SK-N-MC (cell line): ENCODE measurements at regions not wholly inside any gene's neighbourhood (a gene's known extent, or its start where the extent isn't known, plus 50 kb on each side); places are given as distances from the start of the nearest gene placed in this dataset.

ENCODE experiments used
- EZH2 ChIP-seq: fragments of 200-600 bp; sonication (generic); IDR thresholded peaks from one replicate; pipeline ENCODE4 v1.6.1; 2017; ENCODE audit warnings: antibody characterized with exemption
- POLR2AphosphoS5 ChIP-seq: IDR thresholded peaks from 2 replicates; pipeline ENCODE4 v1.6.1; 2012; ENCODE audit warnings: mild to moderate bottlenecking, low read depth, low read length, borderline replicate concordance

GRCh38 chr6:9518431-9518830 is 896.4 kb downstream of the TFAP2A start:
- no peak for TF ChIP-seq EZH2
- no peak for TF ChIP-seq POLR2AphosphoS5
